ENCODE measurements at regions not wholly inside any gene's neighbourhood (a gene's known extent, or its start where the extent isn't known, plus 50 kb on each side); places are given as distances from the start of the nearest gene placed in this dataset.

- TF ChIP-seq, protein P1, sequence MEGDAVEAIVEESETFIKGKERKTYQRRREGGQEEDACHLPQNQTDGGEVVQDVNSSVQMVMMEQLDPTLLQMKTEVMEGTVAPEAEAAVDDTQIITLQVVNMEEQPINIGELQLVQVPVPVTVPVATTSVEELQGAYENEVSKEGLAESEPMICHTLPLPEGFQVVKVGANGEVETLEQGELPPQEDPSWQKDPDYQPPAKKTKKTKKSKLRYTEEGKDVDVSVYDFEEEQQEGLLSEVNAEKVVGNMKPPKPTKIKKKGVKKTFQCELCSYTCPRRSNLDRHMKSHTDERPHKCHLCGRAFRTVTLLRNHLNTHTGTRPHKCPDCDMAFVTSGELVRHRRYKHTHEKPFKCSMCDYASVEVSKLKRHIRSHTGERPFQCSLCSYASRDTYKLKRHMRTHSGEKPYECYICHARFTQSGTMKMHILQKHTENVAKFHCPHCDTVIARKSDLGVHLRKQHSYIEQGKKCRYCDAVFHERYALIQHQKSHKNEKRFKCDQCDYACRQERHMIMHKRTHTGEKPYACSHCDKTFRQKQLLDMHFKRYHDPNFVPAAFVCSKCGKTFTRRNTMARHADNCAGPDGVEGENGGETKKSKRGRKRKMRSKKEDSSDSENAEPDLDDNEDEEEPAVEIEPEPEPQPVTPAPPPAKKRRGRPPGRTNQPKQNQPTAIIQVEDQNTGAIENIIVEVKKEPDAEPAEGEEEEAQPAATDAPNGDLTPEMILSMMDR (conservative IDR thresholded peaks at IDR 0.05): no peak
- TF ChIP-seq ZFX (IDR thresholded peaks at IDR 0.05): no peak
Measured at GRCh38 chr3:182465301-182466185, 327.8 kb upstream of the ATP11B start.

All from C4-2B (cell line).